Neural progenitor cell (in vitro differentiated cells): ENCODE measurements at regions not wholly inside any gene's neighbourhood (a gene's known extent, or its start where the extent isn't known, plus 50 kb on each side); places are given as distances from the start of the nearest gene placed in this dataset.

ENCODE experiments used
- EZH2 ChIP-seq: fragments of 200-600 bp; sonication (generic); IDR thresholded peaks from 2 replicates; pipeline ENCODE4 v1.6.1; 2017; ENCODE audit warnings: antibody characterized with exemption, mild to moderate bottlenecking, moderate library complexity
- TF ChIP-seq, protein P1 (sequence below): fragments of 200-600 bp; sonication (generic); IDR thresholded peaks from 2 replicates; pipeline ENCODE4 v1.5.1; 2017; ENCODE audit warnings: antibody characterized with exemption, mild to moderate bottlenecking

DNA sequence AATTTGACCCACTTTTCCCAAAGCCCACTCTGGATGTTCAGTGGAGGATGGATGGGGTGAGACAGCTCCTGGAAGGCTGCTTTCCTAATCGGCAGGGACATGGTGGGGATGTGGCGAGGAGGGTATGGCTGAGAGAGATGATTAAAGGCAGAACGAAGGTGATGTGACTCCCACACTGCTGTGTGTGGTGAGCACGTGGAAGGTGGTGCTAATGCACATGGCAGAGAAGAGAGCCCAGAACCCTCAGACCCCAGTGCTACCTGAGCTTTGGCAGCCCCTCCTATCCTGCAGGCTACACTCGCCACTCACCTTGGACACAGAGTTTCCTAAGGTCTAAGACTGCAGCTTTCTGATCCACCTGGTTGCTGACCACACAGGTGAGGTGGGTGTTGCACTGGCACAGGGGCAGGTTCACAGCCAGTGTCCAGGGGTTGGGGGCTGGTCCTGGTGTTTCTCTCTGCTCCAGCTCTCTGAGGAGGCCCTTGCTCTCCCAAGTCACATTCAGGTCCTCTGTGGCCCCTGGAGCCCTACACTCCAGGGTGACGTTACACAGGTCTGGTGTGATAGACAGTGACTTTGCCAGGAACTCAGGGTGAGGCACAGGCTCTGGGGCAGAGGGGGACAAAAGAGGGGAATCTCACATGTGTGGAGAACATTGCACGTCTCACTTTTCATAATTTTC, 151.4 kb upstream of the ETV3 start:
- TF ChIP-seq, protein P1, sequence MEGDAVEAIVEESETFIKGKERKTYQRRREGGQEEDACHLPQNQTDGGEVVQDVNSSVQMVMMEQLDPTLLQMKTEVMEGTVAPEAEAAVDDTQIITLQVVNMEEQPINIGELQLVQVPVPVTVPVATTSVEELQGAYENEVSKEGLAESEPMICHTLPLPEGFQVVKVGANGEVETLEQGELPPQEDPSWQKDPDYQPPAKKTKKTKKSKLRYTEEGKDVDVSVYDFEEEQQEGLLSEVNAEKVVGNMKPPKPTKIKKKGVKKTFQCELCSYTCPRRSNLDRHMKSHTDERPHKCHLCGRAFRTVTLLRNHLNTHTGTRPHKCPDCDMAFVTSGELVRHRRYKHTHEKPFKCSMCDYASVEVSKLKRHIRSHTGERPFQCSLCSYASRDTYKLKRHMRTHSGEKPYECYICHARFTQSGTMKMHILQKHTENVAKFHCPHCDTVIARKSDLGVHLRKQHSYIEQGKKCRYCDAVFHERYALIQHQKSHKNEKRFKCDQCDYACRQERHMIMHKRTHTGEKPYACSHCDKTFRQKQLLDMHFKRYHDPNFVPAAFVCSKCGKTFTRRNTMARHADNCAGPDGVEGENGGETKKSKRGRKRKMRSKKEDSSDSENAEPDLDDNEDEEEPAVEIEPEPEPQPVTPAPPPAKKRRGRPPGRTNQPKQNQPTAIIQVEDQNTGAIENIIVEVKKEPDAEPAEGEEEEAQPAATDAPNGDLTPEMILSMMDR = no peak
- TF ChIP-seq EZH2 = no peak
